GM12878 (cell line): ENCODE measurements at regions not wholly inside any gene's neighbourhood (a gene's known extent, or its start where the extent isn't known, plus 50 kb on each side); places are given as distances from the start of the nearest gene placed in this dataset.

Source experiments
- ATAC-seq: fragments of 200-7000 bp; cut with Tn5 transposase; 3 replicates; pipeline ENCODE4 v1.9.1; 2020; ENCODE audit warnings: mild to moderate bottlenecking, moderate library complexity
- BruUV-seq: library from RNA; stranded (reverse); fragments of 400-500 nt; replicated peaks from 2 replicates; lab custom pipeline; 2021; lab: Mats Ljungman, UMichigan
- CTCF ChIA-PET: fragments of 300-600 bp; sonication (Branson Sonifier 250); formaldehyde crosslinking; extraction: SDS; loops from one replicate; lab custom pipeline; 2021; ENCODE audit warnings: inconsistent platforms; lab: Yijun Ruan, JAX
- POLR2A ChIA-PET: fragments of 350-600 bp; formaldehyde crosslinking; extraction: SDS; loops from one replicate; lab custom pipeline; 2021; ENCODE audit warnings: inconsistent platforms; lab: Charles Lee
- RAD21 ChIA-PET: fragments of 300-600 bp; sonication (Branson Sonifier 250); formaldehyde crosslinking; loops from one replicate; lab custom pipeline; 2023; ENCODE audit warnings: antibody characterized with exemption; ENCODE audit not compliant: unreplicated experiment; lab: Charles Lee
- SMC1A ChIA-PET: fragments of 300-600 bp; sonication (Branson Sonifier 250); formaldehyde crosslinking; loops from one replicate; lab custom pipeline; 2023; ENCODE audit not compliant: unreplicated experiment, uncharacterized antibody; lab: Charles Lee
- DNase-seq: peaks from one replicate; pipeline ENCODE4 v3.0.0-alpha.2; 2011; ENCODE audit warnings: low read depth, low spot score
- FAIRE-seq: peaks from 3 replicates; lab custom pipeline; 2011; peaks lifted over from hg19 to GRCh38; lab: Jason Lieb, UNC
- H2AFZ ChIP-seq: 2 replicates; pipeline ENCODE4 v1.6.0; 2011; ENCODE audit warnings: low read depth, low read length, control low read depth; ENCODE audit not compliant: control insufficient read depth
- H3K27ac ChIP-seq: 2 replicates; pipeline ENCODE4 v1.5.1; 2011; ENCODE audit warnings: control low read depth; ENCODE audit not compliant: control insufficient read depth, insufficient read depth
- H3K27me3 ChIP-seq, 2 experiments: replicated peaks in 1 of 2; 2 replicates each; pipeline versions ENCODE4 v1.6.0 to v1.6.1; 2011; ENCODE audit warnings: low read length in 1 of 2; ENCODE audit not compliant: control insufficient read depth in 2 of 2, insufficient read depth in 2 of 2
- H3K36me3 ChIP-seq, 2 experiments: 2 replicates each; pipeline ENCODE4 v1.5.1; 2011; ENCODE audit warnings: low read length in 1 of 2; ENCODE audit not compliant: control insufficient read depth in 2 of 2, insufficient read depth in 2 of 2
- H3K4me1 ChIP-seq: 2 replicates; pipeline ENCODE4 v1.6.1; 2011; ENCODE audit warnings: mild to moderate bottlenecking, low read length, moderate library complexity, mixed read lengths; ENCODE audit not compliant: control insufficient read depth, insufficient read depth
- H3K4me2 ChIP-seq: 2 replicates; pipeline ENCODE4 v1.6.0; 2011; ENCODE audit warnings: control low read depth; ENCODE audit not compliant: control insufficient read depth, insufficient read depth
- H3K4me3 ChIP-seq: fragments of 200-600 bp; sonication (generic); 2 replicates; pipeline ENCODE4 v1.5.1; 2016
- H3K79me2 ChIP-seq: 2 replicates; pipeline ENCODE4 v1.6.0; 2011; ENCODE audit warnings: low read length; ENCODE audit not compliant: control insufficient read depth, insufficient read depth
- H3K9ac ChIP-seq: 2 replicates; pipeline ENCODE4 v1.8.0; 2011; ENCODE audit warnings: low read length, control low read depth, mixed read lengths; ENCODE audit not compliant: control insufficient read depth, insufficient read depth
- H3K9me3 ChIP-seq: replicated peaks from 3 replicates; pipeline ENCODE4 v1.5.1; 2011; ENCODE audit warnings: mild to moderate bottlenecking, low read length; ENCODE audit not compliant: control insufficient read depth, insufficient read depth
- H4K20me1 ChIP-seq: 2 replicates; pipeline ENCODE4 v1.6.0; 2011; ENCODE audit not compliant: control insufficient read depth, insufficient read depth
- ATF7 ChIP-seq: fragments of 450-650 bp; IDR thresholded peaks from 2 replicates; pipeline ENCODE4 v1.6.1; 2016; ENCODE audit warnings: low read depth, mild to moderate bottlenecking
- DPF2 ChIP-seq: fragments of 450-650 bp; IDR thresholded peaks from 2 replicates; pipeline ENCODE4 v1.6.1; 2017; ENCODE audit warnings: mild to moderate bottlenecking
- GATAD2B ChIP-seq: fragments of 450-650 bp; conservative IDR thresholded peaks from 2 replicates; pipeline ENCODE4 v1.6.1; 2017; ENCODE audit warnings: low read depth, mild to moderate bottlenecking, moderate library complexity
- MYC ChIP-seq: IDR thresholded peaks from 2 replicates; pipeline ENCODE4 v1.6.1; 2011; ENCODE audit warnings: mild to moderate bottlenecking, low read length, moderate library complexity, inconsistent platforms; ENCODE audit not compliant: insufficient read depth, insufficient replicate concordance, insufficient read length, severe bottlenecking
- NFYA ChIP-seq: IDR thresholded peaks from 2 replicates; pipeline ENCODE4 v1.6.1; 2011; ENCODE audit warnings: low read depth, mild to moderate bottlenecking, low read length, improper control_type of control experiment, borderline replicate concordance
- NRF1 ChIP-seq: conservative IDR thresholded peaks from 2 replicates; pipeline ENCODE4 v1.6.1; 2011; ENCODE audit warnings: mild to moderate bottlenecking, low read depth, low read length, improper control_type of control experiment
- POLR2A ChIP-seq: IDR thresholded peaks from 2 replicates; pipeline ENCODE4 v1.6.1; 2011; ENCODE audit warnings: low read depth, mild to moderate bottlenecking, low read length
- POLR2AphosphoS5 ChIP-seq: IDR thresholded peaks from 2 replicates; pipeline ENCODE4 v1.6.1; 2011; ENCODE audit warnings: mild to moderate bottlenecking, low read length, inconsistent platforms
- POU2F2 ChIP-seq: IDR thresholded peaks from 3 replicates; pipeline ENCODE4 v1.6.1; 2011; ENCODE audit warnings: low read depth, mild to moderate bottlenecking, low read length, borderline replicate concordance
- TBL1XR1 ChIP-seq: IDR thresholded peaks from 2 replicates; pipeline ENCODE4 v1.6.1; 2012; ENCODE audit warnings: low read depth, low read length, improper control_type of control experiment
- WRNIP1 ChIP-seq: IDR thresholded peaks from 2 replicates; pipeline ENCODE4 v1.6.1; 2011; ENCODE audit warnings: low read depth, low read length, improper control_type of control experiment, borderline replicate concordance
- ZBED1 ChIP-seq: IDR thresholded peaks from 2 replicates; pipeline ENCODE4 v1.6.1; 2016; ENCODE audit warnings: borderline replicate concordance
- ZNF24 ChIP-seq: fragments of 450-650 bp; IDR thresholded peaks from 2 replicates; pipeline ENCODE4 v1.6.1; 2017; ENCODE audit warnings: antibody characterized with exemption, mild to moderate bottlenecking
- ZNF622 ChIP-seq: fragments of 450-650 bp; IDR thresholded peaks from 2 replicates; pipeline ENCODE4 v1.6.1; 2017; ENCODE audit warnings: mild to moderate bottlenecking, inconsistent platforms
- in situ Hi-C: fragments of 300-500 bp; cut with MboI; formaldehyde crosslinking; loops from 9 replicates; pipeline ENCODE4 v1.14.3; 2018; ENCODE audit warnings: mixed read lengths
- intact Hi-C: fragments of 100-400 bp; cut with micrococcal nuclease; formaldehyde crosslinking; loops from one replicate; pipeline ENCODE4 v1.14.2; 2022; ENCODE audit not compliant: unreplicated experiment
- TF ChIP-seq, protein P1 (sequence below): fragments of 450-650 bp; IDR thresholded peaks from 2 replicates; pipeline ENCODE4 v1.6.1; 2018; ENCODE audit warnings: mild to moderate bottlenecking, low read depth, moderate library complexity; ENCODE audit not compliant: partially characterized antibody
- TF ChIP-seq, protein P2 (sequence below): fragments of 450-650 bp; IDR thresholded peaks from 2 replicates; pipeline ENCODE4 v1.6.1; 2016; ENCODE audit warnings: mild to moderate bottlenecking
- TF ChIP-seq, protein P3 (sequence below): fragments of 450-650 bp; IDR thresholded peaks from 2 replicates; pipeline ENCODE4 v1.6.1; 2017; ENCODE audit warnings: low read depth, mild to moderate bottlenecking, moderate library complexity

DNA sequence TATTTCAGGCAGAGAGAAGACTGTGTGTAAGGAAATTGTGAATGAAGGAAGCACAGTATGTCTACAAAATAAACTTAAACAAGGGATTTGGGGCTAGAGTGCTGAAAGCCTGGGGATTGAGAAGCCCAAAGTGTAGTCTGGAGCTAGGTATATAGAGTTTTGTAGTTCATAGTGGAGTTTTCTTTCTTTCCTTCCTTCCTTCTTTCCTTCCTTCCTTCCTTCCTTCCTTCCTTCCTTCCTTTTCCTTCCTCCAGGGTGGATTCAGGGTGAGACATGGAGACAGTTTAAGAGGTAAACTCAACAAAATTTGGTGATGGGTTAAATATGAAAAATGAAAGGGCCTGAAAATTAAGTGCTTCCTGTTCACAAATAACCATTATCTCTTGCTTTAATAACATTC, 757.8 kb upstream of the CXADR start:
- CTCF ChIA-PET: no interaction called here
- DNase-seq: no peak
- no peaks in the 10 kb centered on the region for H4K20me1 ChIP-seq
- H3K4me3 ChIP-seq: no peak overlapping the region
- H3K9ac ChIP-seq: no peak overlapping the region
- SMC1A ChIA-PET: no interaction called here
- FAIRE-seq: no peak
- no peak overlapping the region for H3K4me2 ChIP-seq
- POLR2A ChIA-PET: no interaction called here
- H3K27me3 ChIP-seq: no peaks in the 10 kb centered on the region
- no peak overlapping the region for H3K27ac ChIP-seq
- H2AFZ ChIP-seq: no peak overlapping the region
- RAD21 ChIA-PET: no interaction called here
- TF ChIP-seq POLR2AphosphoS5 (no peak), GATAD2B (no peak), DPF2 (no peak), POU2F2 (no peak), NFYA (no peak), MYC (no peak), ZNF622 (no peak), ZNF24 (no peak), NRF1 (no peak), ZBED1 (no peak), ATF7 (no peak), TBL1XR1 (no peak), WRNIP1 (no peak), POLR2A (no peak)
- TF ChIP-seq, protein P1, sequence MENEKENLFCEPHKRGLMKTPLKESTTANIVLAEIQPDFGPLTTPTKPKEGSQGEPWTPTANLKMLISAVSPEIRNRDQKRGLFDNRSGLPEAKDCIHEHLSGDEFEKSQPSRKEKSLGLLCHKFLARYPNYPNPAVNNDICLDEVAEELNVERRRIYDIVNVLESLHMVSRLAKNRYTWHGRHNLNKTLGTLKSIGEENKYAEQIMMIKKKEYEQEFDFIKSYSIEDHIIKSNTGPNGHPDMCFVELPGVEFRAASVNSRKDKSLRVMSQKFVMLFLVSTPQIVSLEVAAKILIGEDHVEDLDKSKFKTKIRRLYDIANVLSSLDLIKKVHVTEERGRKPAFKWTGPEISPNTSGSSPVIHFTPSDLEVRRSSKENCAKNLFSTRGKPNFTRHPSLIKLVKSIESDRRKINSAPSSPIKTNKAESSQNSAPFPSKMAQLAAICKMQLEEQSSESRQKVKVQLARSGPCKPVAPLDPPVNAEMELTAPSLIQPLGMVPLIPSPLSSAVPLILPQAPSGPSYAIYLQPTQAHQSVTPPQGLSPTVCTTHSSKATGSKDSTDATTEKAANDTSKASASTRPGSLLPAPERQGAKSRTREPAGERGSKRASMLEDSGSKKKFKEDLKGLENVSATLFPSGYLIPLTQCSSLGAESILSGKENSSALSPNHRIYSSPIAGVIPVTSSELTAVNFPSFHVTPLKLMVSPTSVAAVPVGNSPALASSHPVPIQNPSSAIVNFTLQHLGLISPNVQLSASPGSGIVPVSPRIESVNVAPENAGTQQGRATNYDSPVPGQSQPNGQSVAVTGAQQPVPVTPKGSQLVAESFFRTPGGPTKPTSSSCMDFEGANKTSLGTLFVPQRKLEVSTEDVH: no peak
- TF ChIP-seq, protein P2, sequence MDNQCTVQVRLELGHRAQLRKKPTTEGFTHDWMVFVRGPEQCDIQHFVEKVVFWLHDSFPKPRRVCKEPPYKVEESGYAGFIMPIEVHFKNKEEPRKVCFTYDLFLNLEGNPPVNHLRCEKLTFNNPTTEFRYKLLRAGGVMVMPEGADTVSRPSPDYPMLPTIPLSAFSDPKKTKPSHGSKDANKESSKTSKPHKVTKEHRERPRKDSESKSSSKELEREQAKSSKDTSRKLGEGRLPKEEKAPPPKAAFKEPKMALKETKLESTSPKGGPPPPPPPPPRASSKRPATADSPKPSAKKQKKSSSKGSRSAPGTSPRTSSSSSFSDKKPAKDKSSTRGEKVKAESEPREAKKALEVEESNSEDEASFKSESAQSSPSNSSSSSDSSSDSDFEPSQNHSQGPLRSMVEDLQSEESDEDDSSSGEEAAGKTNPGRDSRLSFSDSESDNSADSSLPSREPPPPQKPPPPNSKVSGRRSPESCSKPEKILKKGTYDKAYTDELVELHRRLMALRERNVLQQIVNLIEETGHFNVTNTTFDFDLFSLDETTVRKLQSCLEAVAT: no peak
- TF ChIP-seq, protein P3, sequence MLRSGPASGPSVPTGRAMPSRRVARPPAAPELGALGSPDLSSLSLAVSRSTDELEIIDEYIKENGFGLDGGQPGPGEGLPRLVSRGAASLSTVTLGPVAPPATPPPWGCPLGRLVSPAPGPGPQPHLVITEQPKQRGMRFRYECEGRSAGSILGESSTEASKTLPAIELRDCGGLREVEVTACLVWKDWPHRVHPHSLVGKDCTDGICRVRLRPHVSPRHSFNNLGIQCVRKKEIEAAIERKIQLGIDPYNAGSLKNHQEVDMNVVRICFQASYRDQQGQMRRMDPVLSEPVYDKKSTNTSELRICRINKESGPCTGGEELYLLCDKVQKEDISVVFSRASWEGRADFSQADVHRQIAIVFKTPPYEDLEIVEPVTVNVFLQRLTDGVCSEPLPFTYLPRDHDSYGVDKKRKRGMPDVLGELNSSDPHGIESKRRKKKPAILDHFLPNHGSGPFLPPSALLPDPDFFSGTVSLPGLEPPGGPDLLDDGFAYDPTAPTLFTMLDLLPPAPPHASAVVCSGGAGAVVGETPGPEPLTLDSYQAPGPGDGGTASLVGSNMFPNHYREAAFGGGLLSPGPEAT: no peak
- TF ChIP-seq, all 136 proteins: peak for 0
- ATAC-seq: no peak
- intact Hi-C loops (no loop called here), in situ Hi-C loops (no loop called here)
- no peaks in the 10 kb centered on the region for H3K4me1 ChIP-seq
- no peaks in the 10 kb centered on the region for H3K79me2 ChIP-seq
- no TSS peak for BruUV-seq
- no peaks in the 10 kb centered on the region; the same call in 2 of the 3 replicates for H3K9me3 ChIP-seq
- no peaks in the 10 kb centered on the region for H3K36me3 ChIP-seq
